Non-pigmented ciliary epithelial cell (primary cell): ENCODE measurements at regions not wholly inside any gene's neighbourhood (a gene's known extent, or its start where the extent isn't known, plus 50 kb on each side); places are given as distances from the start of the nearest gene placed in this dataset.

Experiments used
- DNase-seq: peaks from one replicate; pipeline ENCODE4 v3.0.0-alpha.2; 2010; ENCODE audit warnings: low read depth

DNA sequence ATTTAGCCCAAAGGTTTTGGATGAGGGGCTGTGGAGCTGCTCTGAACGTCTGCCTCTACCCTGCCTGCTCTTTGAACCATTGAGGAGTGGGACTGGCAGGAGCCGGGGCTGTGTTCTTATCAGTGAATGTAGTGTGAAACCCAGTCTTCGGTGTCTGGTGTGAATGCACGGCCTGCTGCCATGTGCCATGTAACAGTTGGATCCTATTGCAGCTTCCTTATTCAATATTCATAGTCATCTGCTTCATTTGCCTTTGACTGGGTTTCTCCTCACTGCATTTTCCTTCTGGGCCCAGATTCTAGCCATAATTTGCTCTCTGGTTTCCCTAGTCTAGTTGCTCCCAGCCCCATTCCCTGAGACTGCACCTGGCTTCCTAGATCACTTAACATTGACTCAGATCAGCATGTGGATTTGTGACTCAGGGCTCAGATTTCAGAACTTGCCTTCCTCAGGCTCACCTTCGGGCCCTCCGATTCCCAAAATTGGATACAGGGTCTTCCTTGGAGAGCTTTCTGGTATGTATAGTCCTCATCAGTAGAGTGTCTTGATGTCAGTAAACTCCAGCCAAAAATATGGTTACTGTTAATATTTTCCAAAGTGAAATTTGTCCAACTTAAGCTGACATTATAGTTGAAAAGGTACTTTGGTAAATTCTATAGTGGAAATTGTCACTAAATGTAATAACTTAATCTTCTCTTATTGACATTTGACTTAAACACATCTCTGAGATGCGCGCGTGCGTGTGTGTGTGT, 94.0 kb upstream of the DDIT4L start:
- no peak for DNase-seq

DNA sequence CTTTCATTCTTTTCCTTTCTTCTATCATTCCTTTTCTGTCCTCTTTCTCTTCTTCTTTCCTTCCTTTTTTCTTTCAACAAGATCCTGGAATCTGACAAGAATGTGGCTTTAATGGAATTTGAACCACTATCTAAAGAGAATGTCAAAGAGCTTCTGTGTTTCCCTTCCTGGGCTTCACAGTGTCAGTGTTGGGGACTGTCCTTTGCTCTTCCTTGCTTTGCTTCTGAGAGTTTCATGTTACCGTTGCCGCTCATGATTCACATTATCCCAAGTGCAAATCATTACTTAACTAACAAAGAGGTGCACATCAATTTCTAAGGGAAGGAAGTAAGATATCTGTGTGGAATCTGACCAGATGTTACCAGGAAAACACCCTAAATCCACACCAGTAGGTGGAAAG, 90.5 kb upstream of the DDIT4L start:
- DNase-seq = no peak

DNA sequence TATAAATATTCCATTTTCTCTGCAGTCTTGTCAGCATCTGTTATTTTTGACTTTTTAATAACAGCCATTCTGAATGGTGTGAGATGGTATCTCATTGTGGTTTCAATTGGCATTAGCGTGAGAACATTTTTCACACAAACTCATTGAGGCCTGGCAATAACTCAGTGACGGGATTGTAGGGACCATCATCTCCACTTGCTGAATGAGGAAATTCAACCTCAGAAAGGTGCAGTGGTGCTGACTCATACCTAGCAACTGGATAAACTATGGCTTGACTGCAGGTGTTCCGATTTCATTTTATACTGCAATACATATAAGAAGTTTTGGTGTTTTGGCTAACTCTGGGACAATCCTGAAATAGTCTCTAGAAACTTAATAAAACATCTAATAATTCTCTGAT, 88.3 kb upstream of the DDIT4L start:
- DNase-seq = no peak

DNA sequence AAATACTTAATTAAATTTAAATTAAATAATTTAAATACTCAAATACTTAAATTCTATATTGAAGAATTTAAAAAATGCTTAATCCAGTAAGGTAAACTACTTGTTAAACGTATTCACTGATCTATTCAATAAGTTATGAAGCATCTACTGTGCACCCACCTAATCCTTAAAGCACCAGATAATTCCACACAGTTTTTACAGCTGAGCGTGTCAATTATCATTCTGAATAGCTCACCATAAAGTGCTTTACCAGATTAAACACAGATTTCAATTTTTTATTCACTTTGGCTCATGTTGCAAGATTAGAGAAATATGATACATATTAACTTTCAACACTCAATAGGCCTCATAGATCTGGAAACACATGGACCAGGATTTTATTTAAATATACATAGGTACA, 79.2 kb upstream of the DDIT4L start:
- no peak for DNase-seq

DNA sequence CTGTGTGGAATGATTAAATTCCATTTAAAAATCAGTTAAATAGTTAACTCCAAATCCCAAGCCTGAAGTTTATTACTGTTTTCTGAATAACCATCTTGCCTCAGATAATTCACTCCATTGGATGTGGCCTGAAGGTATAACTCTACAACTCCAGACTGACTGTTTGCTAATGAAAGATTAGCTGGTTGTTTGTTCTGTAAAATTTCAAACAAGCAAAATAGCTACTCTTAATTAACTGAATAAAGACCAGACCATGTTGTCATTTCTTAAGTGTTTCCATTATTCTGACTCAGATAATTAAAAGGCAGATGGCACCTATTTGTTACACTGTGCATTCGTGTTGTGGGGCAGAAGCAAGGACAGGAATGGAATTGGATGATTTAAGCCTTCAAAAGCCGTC, 78.5 kb upstream of the DDIT4L start:
- DNase-seq = no peak

DNA sequence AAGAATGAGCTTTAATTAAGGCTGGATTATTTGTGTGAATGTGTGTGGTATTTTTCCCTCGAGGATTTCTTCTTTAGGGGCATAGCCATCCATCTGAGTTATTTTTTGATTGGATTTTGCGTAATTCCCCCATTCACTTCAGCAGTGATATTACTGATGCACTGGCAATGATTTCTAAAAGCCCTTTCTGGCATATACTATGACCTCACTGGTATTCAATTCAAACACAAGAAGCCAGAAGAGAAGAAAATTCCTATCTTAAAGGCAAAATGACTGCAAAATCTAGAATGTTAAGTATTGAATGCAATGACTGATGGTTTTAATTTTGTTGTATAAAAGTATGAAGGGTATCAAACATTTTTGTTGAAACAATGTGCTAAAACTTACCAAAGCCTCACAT, 71.1 kb upstream of the DDIT4L start:
- no peak for DNase-seq

DNA sequence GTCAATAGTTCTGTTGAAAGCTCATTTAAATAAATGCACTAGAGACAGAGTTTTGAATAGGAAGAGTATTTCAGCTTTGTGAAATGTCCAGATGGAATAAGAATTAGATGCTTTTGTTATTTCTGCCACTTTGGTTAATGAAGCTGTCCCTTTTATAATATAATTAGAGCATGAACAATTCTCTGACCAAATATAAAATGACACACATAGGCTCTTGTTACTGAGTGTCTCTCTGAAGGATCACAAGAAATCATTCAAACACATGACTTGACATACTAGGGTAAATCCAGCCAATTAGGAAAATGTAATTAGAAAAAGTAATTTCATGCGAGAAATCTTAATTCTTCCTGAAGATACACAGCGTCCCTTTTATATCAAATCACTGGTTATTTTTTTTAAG, 68.4 kb upstream of the DDIT4L start:
- DNase-seq = no peak

DNA sequence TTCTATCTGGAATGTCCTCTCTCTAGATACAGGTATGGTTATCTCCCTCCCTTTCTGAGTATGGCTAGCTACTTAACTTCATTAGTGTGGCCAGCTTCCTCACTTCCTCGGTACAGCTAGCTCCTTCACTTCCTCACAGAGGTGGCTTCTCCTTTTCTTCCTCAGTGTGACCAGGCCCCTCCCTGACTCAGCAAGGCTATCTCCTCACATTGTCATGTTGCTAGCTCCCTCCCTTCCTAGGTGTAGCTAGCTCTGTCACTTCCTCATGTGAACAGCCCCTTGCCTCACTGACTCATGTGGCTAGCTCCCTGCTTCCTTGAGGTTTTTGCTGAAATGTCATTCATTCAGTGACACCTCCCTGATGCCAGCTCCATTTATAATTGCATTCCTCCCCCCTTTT, 67.3 kb upstream of the DDIT4L start:
- DNase-seq = no peak

DNA sequence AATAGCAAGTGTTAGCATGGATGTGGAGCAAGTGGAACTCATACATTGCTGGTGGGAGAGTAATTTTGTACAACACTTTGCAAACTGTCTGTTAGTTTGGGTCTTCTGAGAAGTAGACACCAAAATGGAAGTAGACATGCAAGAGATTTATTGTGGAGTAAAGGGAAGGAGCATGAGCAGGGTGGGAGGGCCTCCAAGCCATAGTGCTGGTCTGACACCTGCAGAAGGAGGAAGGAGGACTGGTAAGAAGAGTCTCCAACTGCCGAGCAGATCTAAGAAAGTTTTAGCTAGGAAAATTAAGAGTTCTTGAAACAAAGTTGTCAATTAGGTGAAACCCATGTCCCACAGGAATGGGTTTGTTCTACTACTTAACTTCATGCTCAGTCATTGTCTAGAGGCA, 64.0 kb upstream of the DDIT4L start:
- DNase-seq = no peak

DNA sequence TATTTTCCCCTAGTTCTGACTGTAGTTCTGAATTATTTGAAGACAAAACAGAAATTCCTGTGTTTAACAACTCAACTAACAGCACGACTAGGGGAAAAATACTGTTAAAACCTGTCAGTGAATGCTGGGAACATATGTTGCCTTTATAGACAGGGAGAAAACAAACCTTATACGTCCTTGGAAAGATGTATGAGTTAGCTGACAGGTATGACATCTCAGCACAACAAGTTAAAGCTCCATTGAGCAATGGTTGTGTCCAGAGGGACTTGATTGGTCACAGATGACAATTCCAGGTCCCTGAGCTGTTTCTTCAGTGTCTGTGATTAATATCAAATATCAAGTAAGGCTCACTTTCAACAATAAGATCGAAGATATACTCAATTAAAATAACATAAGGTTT, 58.2 kb upstream of the DDIT4L start:
- no peak for DNase-seq

DNA sequence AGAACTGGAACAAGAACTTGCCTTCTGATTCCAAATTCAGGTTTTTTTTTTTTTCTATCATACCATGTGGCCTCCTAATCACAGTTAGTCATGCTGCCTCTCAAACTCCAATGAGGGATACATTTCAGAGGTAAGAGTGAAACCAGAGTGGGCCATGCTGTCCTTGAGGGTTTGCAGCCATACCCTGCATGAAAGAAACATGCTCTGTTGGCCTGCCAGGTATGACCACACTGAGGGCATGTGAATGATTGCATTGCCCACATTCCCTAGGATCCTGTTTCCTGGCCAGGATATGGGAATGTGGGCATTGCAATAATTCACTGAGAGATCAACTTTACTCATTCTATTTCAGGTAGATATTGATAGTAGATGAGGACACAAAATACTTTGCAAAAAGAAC, 56.4 kb upstream of the DDIT4L start:
- DNase-seq = no peak

DNA sequence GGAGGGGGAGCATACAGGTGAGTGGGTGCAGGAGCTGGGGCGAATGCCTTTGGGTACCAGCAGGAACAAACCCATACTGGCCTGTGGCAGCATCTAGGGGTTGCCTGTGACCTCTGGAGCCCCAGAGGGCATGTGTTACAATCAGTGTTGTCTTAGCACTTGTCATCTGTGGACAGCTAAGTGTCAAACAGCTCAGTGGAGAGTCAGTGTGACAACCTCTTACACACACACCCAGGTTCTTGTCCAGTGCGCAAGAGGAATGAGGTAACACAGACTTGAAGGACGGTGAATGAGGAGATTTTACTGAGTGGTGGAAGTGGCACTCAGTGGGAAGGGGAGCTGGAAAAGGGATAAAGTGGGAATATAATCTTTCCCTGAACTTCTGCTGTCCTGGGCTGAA, 54.1 kb upstream of the DDIT4L start:
- DNase-seq = no peak
